Tibial nerve (tissue), 4 donors: ENCODE measurements at regions not wholly inside any gene's neighbourhood (a gene's known extent, or its start where the extent isn't known, plus 50 kb on each side); places are given as distances from the start of the nearest gene placed in this dataset.

Experiments
- DNase-seq, 2 donors: peaks; one replicate each; pipeline ENCODE4 v3.0.0-alpha.2; 2019; ENCODE audit warnings: low spot score in 2 of 2
- H3K27ac ChIP-seq, 4 donors: fragments of 200-600 bp; sonication (generic) in 3 of 4; one replicate each; pipeline ENCODE4 v1.5.1; 2017 to 2019; ENCODE audit warnings: mild to moderate bottlenecking in 1 of 4
- H3K27me3 ChIP-seq, 2 donors: fragments of 200-600 bp; sonication (generic) in 1 of 2; one replicate each; pipeline versions ENCODE4 v1.5.1 to v1.6.0; 2017 to 2019
- H3K36me3 ChIP-seq, 3 donors: fragments of 200-600 bp; sonication (generic); one replicate each; pipeline ENCODE4 v1.5.1; 2018 to 2019
- H3K4me1 ChIP-seq, 4 donors: fragments of 200-600 bp; sonication (generic) in 3 of 4; one replicate each; pipeline ENCODE4 v1.5.1; 2017 to 2019
- H3K4me3 ChIP-seq, 4 donors: fragments of 200-600 bp; sonication (generic) in 3 of 4; one replicate each; pipeline ENCODE4 v1.5.1; 2017 to 2019; ENCODE audit warnings: mild to moderate bottlenecking in 1 of 4, moderate library complexity in 1 of 4
- H3K9me3 ChIP-seq, 4 donors: fragments of 200-600 bp; sonication (generic) in 3 of 4; one replicate each; pipeline ENCODE4 v1.5.1; 2017 to 2019
- EP300 ChIP-seq, 2 donors: sonication (generic); formaldehyde crosslinking; IDR thresholded peaks; one replicate each; pipeline ENCODE4 v1.6.1; 2017; ENCODE audit warnings: antibody characterized with exemption in 2 of 2, mild to moderate bottlenecking in 1 of 2
- POLR2A ChIP-seq, 2 donors: fragments of 450-650 bp; IDR thresholded peaks; one replicate each; pipeline ENCODE4 v1.6.1; 2017; ENCODE audit warnings: antibody characterized with exemption in 2 of 2, mild to moderate bottlenecking in 2 of 2, moderate library complexity in 2 of 2
- WGBS, 2 donors: methylation state at CpG; one replicate each; pipeline ENCODE4 v1.1.5; 2018; 5-methylcytosine and 5-hydroxymethylcytosine counted together
- TF ChIP-seq, protein P1 (sequence below), 5 experiments: fragments of 200-600 bp in 3 of 5; fragments of 450-650 bp in 2 of 5; sonication (generic) in 3 of 5; IDR thresholded peaks; one replicate each; pipeline ENCODE4 v1.5.1; 2016 to 2019; ENCODE audit warnings: antibody characterized with exemption in 5 of 5, mild to moderate bottlenecking in 3 of 5, moderate library complexity in 2 of 5

DNA sequence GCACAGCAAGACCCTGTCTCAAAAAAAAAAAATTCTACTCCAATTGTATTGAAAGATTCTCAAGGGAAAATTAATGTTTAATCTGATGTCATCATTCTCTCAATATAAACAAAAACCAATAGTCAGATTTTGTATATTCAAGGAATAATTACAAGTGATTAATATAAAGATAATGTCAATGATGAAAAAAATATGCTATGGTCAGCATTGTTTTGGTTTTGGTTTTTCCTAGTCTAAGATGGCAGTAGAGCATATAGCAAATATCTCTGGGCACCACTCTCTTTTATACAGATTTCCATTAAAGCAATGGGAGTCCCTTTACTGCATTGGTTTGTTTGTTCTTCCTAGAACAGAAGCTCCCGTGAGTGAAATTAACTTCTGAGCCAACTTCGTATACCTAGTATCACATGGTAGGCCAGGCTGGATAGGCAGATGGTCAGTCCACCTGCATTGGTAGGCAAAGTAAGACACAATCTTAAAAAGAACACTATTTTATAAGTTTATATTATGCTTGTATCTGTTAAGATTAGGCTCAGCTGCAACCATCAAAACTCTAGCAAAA lies 523.8 kb upstream of the JARID2 start:
- no peak overlapping the region for H3K4me3 ChIP-seq
- no peak for TF ChIP-seq POLR2A (IDR thresholded peaks at IDR 0.05)
- TF ChIP-seq EP300 (IDR thresholded peaks at IDR 0.05): no peak
- TF ChIP-seq, protein P1, sequence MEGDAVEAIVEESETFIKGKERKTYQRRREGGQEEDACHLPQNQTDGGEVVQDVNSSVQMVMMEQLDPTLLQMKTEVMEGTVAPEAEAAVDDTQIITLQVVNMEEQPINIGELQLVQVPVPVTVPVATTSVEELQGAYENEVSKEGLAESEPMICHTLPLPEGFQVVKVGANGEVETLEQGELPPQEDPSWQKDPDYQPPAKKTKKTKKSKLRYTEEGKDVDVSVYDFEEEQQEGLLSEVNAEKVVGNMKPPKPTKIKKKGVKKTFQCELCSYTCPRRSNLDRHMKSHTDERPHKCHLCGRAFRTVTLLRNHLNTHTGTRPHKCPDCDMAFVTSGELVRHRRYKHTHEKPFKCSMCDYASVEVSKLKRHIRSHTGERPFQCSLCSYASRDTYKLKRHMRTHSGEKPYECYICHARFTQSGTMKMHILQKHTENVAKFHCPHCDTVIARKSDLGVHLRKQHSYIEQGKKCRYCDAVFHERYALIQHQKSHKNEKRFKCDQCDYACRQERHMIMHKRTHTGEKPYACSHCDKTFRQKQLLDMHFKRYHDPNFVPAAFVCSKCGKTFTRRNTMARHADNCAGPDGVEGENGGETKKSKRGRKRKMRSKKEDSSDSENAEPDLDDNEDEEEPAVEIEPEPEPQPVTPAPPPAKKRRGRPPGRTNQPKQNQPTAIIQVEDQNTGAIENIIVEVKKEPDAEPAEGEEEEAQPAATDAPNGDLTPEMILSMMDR (IDR thresholded peaks at IDR 0.05): no peak
- H3K27ac ChIP-seq: no peak overlapping the region
- H3K27me3 ChIP-seq: no peaks in the 10 kb centered on the region
- H3K4me1 ChIP-seq: peaks cover 0 to 11% (median 7%) of the 10 kb centered on the region in 4 donors
- no peaks in the 10 kb centered on the region for H3K36me3 ChIP-seq
- DNase-seq: no peak
- 64 to 74% methylated on average over 2 of the region's 2 CpGs for WGBS, 2 donors
- H3K9me3 ChIP-seq: no peaks in the 10 kb centered on the region

DNA sequence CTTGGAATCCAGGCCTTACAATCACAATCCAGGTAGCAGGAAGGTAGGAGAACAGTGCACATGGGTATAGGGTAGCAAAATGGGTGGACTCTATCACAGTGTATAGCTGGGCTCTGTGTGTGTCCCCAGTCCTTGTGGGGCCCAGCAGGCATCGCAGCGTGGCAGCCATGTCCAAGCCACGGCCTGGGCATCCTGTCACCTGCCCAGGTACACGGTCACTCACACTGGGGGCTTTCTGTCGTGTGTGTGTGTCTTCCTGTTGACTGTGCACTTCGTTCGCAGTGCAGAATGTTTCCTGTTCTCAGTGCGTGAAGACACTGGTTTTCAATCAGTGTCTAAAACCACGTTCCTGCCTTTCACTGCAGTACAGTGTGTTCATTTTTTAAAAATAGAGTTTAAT lies 523.2 kb upstream of the JARID2 start:
- no peak overlapping the region for H3K4me3 ChIP-seq
- H3K9me3 ChIP-seq: no peaks in the 10 kb centered on the region
- TF ChIP-seq, protein P1 (IDR thresholded peaks at IDR 0.05): no peak
- TF ChIP-seq POLR2A (IDR thresholded peaks at IDR 0.05) (no peak), EP300 (IDR thresholded peaks at IDR 0.05) (no peak)
- no peak overlapping the region for H3K27ac ChIP-seq
- H3K4me1 ChIP-seq: peaks cover 0 to 11% (median 7%) of the 10 kb centered on the region in 4 donors
- no peak for DNase-seq
- H3K27me3 ChIP-seq: no peaks in the 10 kb centered on the region
- no peaks in the 10 kb centered on the region for H3K36me3 ChIP-seq
- 84 to 88% methylated on average over 9 of the region's 9 CpGs for WGBS, 2 donors

DNA sequence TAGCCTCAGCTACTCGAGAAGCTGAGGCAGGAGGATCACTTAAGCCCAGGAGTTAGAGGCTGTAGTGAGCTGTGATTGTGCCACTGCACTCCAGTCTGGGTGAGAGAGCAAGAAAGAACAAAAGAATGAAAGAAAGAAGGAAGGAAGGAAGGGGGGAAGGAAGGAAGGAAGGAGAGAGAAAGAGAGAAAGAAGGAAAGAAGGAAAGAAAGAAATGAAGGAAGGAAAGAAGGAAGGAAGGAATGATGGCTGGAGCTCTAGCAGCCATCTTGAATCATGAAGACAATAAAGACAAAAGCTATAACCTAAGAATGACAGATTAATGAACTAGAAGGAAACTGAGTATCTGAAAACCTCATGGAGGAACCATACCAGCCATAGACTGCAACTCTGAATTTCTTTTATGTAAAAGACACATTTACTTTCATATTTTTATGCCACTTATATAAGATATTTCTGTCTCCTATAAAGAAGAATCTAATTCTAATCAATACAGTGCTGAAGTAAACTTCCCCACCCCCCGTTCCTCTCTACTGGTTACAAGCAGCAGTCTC lies 522.3 kb upstream of the JARID2 start:
- H3K4me1 ChIP-seq: peaks cover 0 to 11% (median 7%) of the 10 kb centered on the region in 4 donors
- H3K36me3 ChIP-seq: no peaks in the 10 kb centered on the region
- no peak overlapping the region for H3K27ac ChIP-seq
- no peak overlapping the region for H3K4me3 ChIP-seq
- no peaks in the 10 kb centered on the region for H3K27me3 ChIP-seq
- H3K9me3 ChIP-seq: no peaks in the 10 kb centered on the region
- TF ChIP-seq, protein P1 (IDR thresholded peaks at IDR 0.05): no peak
- no peak for TF ChIP-seq EP300 (IDR thresholded peaks at IDR 0.05)
- no peak for TF ChIP-seq POLR2A (IDR thresholded peaks at IDR 0.05)
- 86 to 90% methylated on average over 2 of the region's 2 CpGs for WGBS, 2 donors
- no peak for DNase-seq

DNA sequence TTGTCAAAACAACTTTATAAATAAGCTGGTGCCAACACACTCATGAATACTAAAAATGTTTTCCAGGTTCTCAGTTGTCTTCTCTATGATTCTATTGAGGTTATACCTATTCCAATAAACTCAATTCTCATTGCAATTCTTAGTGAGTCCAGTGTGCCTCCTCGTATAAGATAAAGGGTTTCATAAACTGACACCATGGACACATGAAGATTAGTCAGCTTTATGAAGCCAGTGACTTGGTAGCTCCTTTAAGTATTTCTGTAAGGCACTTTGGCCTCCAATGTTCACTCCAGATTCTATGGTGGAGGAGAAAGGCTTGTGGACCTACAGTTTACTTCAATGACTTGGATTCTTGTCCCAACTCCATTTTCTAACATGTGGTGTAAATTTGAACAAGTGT lies 521.3 kb upstream of the JARID2 start:
- DNase-seq: no peak
- H3K27me3 ChIP-seq: no peaks in the 10 kb centered on the region
- H3K36me3 ChIP-seq: no peaks in the 10 kb centered on the region
- TF ChIP-seq EP300 (IDR thresholded peaks at IDR 0.05): no peak
- no peak for TF ChIP-seq POLR2A (IDR thresholded peaks at IDR 0.05)
- TF ChIP-seq, protein P1 (IDR thresholded peaks at IDR 0.05): no peak
- no peaks in the 10 kb centered on the region for H3K9me3 ChIP-seq
- peaks cover 0 to 11% (median 7%) of the 10 kb centered on the region in 4 donors for H3K4me1 ChIP-seq
- 86 to 91% methylated on average over 1 of the region's 1 CpG for WGBS, 2 donors
- no peak overlapping the region for H3K4me3 ChIP-seq
- H3K27ac ChIP-seq: no peak overlapping the region

DNA sequence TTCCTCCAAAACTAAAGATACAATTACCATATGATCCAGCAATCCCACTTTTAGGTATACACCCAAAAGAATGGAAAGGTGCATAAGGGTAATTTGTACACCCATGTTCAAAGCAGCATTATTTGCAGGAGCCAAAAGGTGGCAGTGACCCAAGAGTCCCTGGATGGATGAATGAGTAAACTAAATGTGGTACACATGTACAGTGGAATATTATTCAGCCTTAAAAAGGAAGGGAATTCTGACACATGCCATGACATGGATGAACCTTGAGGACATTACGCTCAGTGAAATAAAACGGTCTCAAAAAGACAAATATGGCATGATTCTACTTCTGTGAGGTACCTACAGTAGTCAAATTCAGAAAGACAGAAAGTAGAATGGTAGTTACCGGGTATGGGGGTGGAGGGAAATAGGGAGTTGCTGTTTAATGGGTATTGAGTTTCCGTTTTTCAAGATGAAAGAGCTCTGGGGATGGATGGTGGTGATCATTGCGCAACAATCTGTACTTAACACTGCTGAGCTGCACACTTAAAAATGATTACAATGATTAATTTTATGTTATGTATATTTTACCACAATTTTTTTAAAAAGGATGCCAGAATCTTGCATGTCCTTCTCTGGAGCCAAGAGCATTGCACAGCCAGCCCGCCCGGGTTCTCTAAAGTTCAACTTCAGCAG lies 518.9 kb upstream of the JARID2 start:
- 88 to 91% methylated on average over 7 of the region's 7 CpGs for WGBS, 2 donors
- Histone ChIP-seq H3K27ac (no peak overlapping the region), H3K4me1 (no peaks in the 10 kb centered on the region), H3K27me3 (no peaks in the 10 kb centered on the region), H3K36me3 (no peaks in the 10 kb centered on the region), H3K9me3 (no peaks in the 10 kb centered on the region), H3K4me3 (no peak overlapping the region)
- TF ChIP-seq POLR2A (IDR thresholded peaks at IDR 0.05) (no peak), EP300 (IDR thresholded peaks at IDR 0.05) (peak in 1 of 2 donors; percentile 39)
- TF ChIP-seq, protein P1 (IDR thresholded peaks at IDR 0.05): no peak
- no peak for DNase-seq
